ENCODE measurements at regions not wholly inside any gene's neighbourhood (a gene's known extent, or its start where the extent isn't known, plus 50 kb on each side); places are given as distances from the start of the nearest gene placed in this dataset.

DNA sequence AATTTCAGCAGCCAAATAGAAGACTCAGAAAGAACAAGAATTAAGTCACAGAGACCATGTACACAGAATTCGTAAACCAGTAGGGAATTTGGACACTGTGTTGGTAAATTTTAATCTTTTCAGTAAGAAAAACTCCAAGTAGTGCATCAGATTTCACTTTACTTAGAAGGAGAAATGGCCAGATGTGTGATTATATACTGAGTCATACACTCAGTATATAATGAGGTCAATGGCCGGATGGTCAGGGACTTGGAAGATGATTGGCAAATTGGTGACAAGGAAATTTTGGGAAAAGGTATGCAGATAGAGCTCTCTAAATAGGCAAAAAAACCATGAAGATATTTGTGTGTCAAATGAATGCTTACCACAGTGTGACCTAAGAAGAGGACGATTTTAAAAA, 399.8 kb upstream of the LRRC7 start:
- DNase-seq, result no peak

DNA sequence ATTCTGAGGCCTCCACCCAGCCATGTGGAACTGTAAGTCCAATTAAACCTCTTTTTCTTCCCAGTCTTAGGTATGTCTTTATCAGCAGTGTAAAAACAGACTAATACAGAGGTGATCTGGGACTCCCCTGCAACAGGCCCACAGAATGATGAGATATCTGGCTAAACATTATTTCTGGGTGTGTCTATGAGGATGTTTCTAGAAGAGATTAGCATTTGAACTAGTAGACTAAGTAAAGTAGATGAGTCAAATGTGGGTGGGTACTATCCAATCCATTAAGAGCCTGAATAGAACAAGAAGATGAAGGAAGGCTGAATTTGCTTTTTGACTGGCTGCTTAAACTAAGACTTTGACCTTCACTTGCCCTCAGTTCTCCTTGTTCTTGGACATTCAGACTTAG, 396.5 kb upstream of the LRRC7 start:
- DNase-seq, result no peak

DNA sequence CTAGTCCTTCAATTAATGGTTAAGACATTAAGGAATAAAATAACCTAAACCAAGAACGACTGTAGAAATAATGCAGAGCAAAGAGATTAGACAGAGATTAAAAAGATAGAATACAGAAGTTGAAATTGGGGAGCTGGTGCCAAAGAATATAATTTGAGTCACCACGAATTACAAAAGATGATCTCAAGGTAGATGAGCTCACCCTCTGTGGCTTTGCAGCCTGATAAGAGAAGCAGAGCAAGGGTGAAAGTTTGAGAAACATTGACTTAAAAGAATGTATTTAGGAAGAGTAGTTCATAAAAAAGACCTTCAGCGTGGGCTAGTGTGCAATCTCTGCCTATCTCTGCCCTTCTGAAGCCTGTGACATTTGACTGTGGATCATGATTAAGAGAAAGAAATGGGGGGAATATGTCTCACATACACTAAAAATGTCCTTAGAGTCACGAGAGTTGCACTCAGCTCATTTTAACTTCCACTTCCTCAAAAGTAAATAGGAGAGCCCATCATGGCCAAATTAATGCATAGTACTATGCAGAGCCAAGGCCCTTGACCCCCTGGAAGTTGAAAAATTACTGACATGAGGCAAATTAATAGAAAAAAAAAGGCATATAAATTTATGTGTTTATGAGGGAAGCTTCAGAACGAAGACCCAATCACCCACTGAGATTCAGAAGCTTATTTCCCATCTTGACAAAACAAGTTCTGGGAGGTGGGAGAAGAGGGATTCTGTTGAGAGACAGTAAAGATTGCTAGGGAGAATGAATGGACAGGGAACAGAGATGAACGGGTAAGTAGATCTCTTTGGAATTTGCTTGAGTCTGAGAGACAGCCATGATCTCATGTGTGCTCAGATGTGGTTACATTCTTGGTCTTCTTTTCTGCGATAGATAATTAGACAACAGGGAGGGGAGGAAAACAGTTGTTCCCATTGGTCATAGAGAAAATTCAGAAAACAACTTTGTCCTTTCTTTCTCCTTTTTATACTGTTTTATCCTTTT, 395.4 kb upstream of the LRRC7 start:
- no peak for DNase-seq

DNA sequence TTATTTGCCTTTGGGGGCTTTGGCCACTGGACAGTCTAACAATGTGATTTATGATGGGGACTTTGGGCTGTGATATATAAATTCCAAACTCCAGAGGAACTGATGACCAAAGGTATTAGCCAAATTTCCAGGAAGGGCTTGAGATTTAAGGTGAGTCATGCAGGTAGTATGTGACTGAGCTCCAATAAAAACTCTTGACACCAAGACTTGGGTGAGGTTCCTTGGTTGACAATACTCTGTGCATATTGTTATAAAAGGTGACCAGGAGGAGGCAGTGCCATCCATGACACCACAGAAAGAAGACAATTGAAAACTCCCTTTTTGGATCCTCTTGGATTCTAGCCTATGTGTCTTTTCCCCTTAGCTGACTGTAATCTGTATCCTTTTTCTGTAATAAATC, 392.7 kb upstream of the LRRC7 start:
- no peak for DNase-seq

DNA sequence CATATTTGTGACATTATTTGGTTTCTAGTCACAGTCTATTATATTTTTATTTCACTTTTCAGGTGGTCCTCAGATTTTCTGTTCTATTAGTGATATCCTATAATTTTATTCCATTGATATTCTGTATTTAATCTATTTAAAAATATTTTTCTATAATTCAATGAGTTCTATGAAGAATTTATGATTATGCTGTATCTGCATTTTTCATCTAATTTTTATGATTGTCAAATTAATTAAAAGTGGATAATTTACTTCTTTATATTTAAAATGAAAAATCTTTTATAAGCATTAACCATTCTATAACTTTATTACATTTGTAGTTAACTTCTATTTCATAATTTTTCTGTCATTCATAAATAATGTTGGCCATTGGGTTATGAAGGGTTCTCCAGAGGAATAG, 387.4 kb upstream of the LRRC7 start:
- no peak for DNase-seq

DNA sequence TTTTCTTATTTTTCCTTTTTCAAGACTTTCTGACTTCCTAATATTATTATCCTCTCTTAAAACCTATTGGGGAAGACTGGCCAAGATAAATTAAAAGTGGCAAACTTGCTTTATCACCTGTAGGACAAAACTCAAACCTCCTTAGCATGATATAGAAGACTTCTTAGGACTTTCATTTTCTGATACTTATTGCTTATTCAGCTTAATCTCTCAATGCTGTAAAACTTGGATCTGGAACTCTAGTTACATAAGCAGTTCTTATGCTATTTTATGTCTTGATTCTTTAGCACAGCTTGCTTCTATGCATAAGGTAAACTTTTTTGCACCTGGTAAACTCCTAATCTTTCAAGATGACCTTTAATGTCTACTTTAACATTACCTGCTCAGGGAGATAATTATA, 382.3 kb upstream of the LRRC7 start:
- DNase-seq, result no peak

DNA sequence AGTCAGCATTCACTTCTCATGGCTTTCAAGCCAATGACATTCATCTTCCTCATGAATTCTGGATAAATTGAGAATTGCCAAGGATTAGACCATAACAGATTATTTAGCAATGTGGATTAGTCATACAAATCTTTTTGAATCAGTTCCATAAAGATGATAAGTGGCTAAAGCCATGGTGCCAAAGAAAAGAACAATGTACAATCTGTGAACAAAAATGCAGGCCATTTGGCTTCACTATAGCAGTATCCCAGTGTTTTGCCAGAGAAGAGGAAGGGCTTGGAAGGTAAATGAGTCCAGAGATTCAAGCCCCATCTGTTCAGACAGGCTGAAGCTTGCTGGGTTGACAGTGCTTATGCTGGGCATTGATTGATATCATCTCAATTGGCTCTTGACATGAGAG, 376.4 kb upstream of the LRRC7 start:
- no peak for DNase-seq

DNA sequence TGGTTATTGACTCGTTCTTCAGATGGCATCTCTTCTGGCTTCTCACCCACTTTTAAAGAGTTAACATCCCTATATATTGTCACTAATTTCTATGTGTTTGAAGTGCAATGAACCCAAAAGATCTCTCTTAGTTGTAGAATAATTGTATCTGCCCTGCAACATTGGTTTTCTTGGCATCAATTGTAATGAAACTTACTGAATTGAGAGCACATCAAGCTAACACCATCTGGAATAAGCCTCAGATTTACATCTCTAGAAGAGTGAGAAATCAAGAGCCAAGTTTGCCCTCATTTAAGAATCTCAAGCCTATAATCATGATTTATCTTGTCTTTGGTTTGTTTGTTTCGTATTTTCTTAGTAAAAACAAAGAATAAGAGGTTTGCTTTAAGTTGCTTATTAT, 372.6 kb upstream of the LRRC7 start:
- DNase-seq, result no peak

DNA sequence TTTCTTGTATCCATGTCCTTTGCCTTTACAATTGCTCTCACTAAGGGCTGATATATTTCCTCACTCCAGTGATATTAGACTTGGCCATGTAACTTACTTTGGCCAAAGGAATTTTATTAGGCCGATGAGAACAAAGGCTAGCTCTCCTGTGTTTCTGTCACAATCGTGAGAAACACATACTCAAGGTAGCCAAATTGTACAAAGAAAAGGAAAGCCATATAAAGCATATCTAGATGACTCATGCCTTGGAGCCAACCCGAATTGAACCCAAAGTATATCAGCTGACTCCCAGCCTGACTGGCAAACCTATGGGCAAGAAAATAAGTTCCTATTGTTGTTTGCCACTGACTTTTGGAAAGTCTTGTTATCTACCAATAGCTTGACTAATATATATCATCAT, 371.7 kb upstream of the LRRC7 start:
- DNase-seq, result no peak

DNA sequence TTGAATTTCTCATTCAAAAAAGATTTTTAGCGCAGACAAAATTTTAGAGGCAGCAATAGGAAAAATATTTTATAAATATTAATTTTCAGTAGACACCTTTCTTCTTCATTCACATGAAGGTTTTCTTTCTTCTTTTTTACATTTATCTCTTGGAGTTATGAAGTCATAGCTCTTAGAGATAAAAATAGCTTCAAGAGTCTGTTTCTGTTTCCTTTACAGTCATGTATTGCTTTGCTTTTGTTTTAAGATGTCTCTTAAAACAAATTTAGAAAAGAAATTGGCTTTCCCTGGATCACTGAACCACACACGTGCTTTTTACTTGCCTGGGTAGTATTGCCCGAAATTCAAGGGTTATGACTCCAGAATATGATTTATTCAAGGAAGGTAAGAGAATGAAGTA, 369.9 kb upstream of the LRRC7 start:
- no peak for DNase-seq

DNA sequence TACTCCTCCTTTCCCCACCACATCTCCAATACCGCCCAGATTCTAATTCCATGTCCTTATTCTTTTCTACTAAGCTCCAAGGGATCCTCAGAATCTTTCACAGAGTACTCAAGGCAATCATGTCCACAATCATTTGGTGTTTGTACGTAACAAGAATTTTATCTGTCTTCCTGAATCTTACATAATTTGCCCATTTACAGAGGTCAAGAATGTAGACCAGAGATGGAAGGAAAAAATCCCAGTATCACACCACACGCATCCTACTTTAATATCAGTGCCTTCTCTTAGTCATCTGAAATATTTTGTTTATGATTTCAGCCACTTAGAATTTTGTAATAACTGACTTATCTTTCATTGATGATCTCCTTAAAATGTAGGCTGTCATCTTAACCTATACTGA, 366.0 kb upstream of the LRRC7 start:
- no peak for DNase-seq

DNA sequence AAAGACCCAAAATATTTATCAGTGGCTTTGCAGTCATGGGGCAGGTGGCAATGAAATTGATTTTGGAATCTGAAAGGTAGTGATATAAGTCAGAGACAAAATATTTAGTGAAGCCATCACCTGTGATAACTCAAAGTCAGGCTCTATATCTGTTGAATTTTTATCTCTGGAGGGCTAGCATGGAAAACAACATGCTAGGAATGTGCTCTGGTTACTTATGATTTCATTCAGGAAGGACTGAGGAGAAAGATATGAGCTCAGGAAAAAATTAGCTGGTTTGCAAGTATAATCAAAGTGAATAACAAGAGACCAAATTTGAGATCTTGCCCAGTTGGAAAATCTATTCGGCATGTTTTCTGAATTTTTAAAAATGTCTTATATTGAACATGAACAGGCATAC, 364.6 kb upstream of the LRRC7 start:
- no peak for DNase-seq

DNA sequence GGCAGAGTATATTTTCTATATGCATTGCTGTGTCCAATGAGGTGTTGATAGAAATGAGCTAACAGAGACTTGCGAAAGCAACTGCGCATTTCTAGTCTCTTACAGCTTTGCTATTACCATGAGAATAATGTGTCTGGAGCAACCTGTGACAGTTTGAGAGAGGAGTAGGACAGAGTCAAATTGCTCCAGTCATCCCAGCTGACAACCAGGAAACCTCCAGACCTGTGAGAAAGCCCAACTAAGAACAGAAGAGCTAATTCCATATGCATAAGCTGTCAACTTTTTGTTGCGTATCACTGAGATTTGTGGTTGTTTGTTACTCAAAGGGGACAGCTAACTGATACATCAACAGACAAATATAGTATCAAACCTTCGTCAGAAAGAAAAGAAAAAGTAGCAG, 354.1 kb upstream of the LRRC7 start:
- DNase-seq, result no peak

DNA sequence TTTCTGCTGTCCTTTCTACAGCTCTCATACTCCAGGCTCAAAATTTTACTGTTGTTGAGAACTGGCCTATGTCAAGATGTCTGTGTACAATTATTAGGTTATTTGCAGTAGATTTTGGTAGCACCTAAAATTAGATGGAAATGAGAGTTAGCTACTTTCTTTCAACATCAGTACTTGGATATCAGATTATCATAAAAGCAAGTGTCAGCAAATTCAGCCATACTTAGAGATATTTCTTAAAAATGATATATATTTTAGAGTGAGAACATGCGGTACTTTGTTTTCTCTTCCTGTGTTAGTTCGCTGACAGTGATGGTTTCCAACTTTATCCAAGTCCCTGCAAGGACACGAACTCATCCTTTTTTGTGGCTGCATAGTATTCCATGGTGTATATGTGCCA, 351.8 kb upstream of the LRRC7 start:
- DNase-seq, result no peak

DNA sequence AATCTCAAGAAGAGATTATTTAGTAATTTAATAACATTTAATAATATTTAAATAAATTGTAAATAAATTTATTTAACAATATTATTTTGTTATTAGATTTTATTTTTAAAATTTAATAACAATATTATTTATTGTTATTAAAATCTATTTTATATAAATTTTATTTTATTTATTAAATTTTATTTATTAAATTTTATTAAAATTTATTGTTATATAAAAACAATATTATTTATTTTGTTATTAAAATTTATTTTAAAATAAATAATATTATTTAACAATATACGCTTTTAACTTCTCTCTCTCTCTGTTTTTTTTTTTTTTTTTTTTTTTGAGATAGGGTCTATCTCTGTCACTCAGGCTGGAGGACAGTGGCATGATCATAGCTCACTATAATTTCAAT, 347.1 kb upstream of the LRRC7 start:
- no peak for DNase-seq

DNA sequence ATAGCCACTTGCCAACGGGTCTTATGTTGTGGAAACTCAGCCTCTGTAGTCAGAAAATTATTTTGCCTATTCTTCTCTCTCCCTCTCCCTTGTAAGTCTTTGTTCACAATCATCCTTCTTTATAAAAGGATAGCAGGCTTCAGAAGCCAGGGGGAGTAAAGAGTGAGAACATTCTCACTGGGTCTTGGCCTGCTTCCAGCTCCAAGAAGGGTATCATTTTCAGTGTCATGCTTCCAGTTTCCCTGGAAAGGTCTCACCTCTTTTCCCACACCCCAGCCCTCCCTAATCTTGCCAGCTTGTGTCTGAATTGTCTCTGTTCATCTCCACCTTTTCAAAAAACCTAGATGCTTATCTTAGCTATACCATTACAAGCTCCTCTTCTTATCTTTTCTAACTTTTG, 346.2 kb upstream of the LRRC7 start:
- no peak for DNase-seq

DNA sequence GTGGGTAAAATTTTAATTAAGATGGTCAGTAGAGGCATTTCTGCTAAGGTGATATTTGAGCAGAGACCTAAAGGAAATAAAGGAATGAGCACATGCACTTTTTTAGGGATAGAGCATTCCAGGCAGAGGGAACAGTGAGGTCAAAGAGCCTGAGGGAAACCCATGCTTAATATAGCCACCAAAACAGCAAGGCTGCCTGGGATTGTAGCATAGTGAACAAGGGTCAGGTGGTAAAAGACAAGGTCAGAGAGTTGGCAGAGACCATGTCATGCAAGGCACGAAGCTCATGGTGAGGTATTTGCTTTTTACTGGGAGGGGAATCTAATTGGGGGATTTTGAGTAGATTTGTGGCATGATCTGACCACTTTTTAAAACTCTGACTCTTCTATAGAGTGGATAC, 344.6 kb upstream of the LRRC7 start:
- no peak for DNase-seq

DNA sequence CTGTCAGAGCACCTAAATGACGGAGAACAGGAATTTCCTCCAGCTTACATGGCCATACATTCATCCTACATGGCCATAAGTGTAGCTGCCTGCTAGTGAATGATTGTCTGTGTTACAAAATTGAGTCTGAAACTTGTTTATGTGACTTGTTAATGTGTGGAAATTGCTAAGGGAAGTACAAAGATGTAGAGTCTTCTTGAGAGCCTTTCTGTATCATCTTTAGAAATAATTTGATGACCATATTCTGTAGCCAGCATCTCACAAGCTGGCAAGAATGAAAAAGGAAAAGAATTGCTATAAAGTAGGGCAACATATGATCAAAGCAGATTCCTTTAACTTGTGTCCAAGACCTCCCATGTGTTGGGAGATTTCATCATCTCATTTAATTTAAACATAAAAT, 339.2 kb upstream of the LRRC7 start:
- no peak for DNase-seq

DNA sequence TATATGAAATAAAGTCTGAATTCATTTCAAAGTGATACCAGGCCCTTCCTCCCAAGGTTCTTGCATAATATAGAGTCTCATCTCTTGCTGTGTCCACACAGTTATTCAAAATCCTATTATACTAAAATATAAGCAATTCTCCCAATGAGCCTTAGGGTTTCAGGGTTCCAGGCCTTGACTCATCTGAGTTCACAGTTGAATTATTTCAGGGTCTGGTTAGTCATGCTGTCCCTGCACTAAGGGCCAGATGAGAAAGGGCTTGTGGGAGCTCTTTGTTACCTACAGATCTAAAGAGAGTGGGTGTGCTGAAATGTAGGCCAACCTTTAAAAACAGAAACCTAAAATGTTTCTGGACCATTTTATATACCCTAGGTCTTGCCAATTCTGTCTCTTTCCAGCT, 337.5 kb upstream of the LRRC7 start:
- DNase-seq, result no peak

DNA sequence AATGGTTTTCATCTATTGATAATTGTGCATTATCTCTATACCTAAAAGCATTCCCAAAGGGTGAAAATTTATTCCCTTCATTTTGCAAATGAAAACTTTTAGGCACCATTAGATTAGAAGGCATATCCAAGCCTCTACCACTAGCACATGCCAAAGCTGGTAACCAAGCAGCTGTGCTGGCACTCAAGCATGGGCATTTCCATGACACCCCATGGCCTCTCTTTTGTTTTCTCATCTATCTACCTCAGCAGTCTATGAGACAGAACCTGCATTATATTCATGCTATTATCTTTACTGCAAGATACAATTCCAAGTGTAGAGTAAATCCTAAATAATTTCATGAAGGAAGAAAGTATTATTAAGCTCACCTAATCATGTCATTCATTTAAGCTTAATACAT, 334.3 kb upstream of the LRRC7 start:
- no peak for DNase-seq

DNA sequence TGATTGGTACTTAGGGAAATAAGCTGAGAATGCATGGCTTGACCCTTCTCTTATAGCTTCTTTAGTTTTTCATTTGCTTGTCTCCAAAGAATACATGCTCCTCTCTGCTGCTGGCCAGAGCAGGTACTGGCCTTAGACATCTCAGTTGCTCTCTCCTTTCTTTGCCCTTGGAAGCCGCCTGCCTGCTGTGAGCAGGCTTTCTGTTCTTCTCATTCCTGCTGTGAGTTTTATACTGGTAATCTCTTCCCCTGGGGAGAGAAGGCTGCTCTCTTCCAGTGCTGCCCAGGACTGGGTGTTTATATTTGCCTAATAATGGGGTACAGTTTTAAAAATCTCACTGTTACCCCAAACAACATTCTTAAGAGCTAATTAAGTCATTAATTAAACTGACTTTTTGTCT, 323.5 kb upstream of the LRRC7 start:
- no peak for DNase-seq

DNA sequence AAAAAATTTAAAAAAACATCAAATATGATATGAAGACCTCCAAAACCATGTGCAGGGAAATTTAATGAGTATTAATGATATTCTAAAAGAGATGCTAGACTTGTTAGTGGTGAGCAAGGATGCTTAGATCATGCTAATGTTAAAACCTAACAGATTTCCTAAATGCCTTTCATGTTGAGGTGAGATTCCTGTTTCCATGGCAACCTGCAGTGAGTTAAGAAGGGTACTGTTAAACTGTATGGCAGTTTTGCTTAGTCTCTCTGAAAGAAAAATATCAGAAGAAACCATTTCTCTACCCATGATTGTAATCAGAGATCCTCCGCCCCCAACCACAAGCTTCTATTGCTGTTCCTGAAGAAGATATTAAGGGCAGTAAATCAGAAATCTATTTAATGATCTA, 321.6 kb upstream of the LRRC7 start:
- DNase-seq, result no peak

DNA sequence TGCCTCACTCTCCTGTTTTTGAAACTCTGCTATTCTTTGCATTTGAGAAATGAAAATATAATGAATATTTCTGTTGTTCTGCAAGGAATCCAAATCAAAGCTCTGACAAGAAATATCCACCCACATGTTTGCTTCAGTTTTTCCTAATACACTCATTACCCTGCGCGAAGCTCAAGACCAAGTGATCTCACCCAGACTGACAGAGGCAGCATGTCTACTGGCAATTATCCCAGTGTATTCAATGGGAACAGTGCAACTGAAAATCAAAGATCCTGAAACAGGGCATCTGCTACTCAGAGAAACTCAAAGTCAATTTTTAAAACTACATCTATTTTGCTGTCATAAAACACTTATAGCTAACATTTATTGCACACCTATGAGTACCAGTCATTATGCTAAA, 321.0 kb upstream of the LRRC7 start:
- no peak for DNase-seq

DNA sequence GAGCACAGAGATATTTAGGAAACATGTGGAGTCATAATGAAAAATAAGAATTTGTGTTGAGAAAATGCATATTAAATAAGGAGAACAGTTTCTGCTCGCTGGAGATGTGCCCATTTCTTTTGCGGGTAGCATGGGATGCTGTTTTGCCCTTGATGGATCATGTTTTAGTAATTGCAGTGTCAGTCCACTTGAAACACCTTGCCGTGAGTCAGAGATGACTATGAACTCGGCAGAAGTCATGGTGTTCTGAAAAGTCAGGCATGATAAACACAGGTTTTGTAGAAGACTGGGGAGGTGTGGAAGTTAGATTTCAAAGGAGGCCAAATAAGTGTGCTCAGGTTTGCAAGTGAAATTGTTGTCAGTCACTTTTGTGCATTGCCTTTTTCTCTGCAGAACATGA, 315.0 kb upstream of the LRRC7 start:
- DNase-seq, result no peak

DNA sequence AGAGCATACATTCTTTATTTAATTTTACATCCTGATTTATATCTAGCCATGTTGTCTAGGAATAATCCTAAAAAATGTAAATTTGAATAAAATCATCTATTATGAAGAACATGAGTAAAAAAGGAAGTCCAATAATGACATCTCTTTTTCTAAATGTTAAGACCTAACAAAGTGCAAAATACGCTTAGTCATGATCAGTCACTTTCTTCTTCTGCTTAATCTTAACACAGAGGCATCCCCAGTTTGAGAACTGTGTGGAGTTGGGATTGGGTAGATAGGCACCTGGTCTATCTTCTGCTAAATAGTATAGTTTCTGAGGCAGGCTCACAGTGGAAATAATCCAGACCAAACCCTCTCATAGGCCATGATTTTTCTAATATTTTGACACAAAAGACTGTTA, 311.7 kb upstream of the LRRC7 start:
- DNase-seq, result no peak
